Activated CD8-positive, alpha-beta memory T cell treated with anti-CD3 and anti-CD28 coated beads, Interleukin-2, amount 50 U/mL, for 24 hours (primary cell): ENCODE measurements at regions not wholly inside any gene's neighbourhood (a gene's known extent, or its start where the extent isn't known, plus 50 kb on each side); places are given as distances from the start of the nearest gene placed in this dataset.

Source experiments
- DNase-seq: peaks from one replicate; pipeline ENCODE4 v3.0.0-alpha.2; 2020; ENCODE audit errors: extremely low read depth

- no peak for DNase-seq
Observed at GRCh38 chr6:152905551-152906299, 77.1 kb downstream of the FBXO5 start.

- no peak for DNase-seq
Observed at GRCh38 chr6:152909241-152909640, 73.6 kb downstream of the FBXO5 start.

GRCh38 chr6:152916035-152916434 is 66.8 kb downstream of the FBXO5 start:
- DNase-seq = no peak

GRCh38 chr6:152918991-152919390 is 63.9 kb downstream of the FBXO5 start:
- DNase-seq = no peak

GRCh38 chr6:152920016-152920415 is 62.8 kb downstream of the FBXO5 start:
- no peak for DNase-seq
